ENCODE measurements at regions not wholly inside any gene's neighbourhood (a gene's known extent, or its start where the extent isn't known, plus 50 kb on each side); places are given as distances from the start of the nearest gene placed in this dataset.

GRCh38 chr12:94875525-94875924 lies 128.0 kb downstream of the NDUFA12 start:
- TF ChIP-seq POLR2AphosphoS5 (IDR thresholded peaks at IDR 0.05; ENCODE audit: borderline replicate concordance, low read depth, low read length) = no peak
- no peak for TF ChIP-seq EZH2 (IDR thresholded peaks at IDR 0.05)
- TF ChIP-seq FOXP2 (optimal IDR thresholded peaks at IDR 0.05; ENCODE audit: control extremely low read depth, extremely low read length, insufficient read depth) = no peak

Measured in SK-N-MC (cell line).